AG20443 (cell line): ENCODE measurements at regions not wholly inside any gene's neighbourhood (a gene's known extent, or its start where the extent isn't known, plus 50 kb on each side); places are given as distances from the start of the nearest gene placed in this dataset.
A peak's percentile ranks its signal among the peaks of the same experiment; 100 is the strongest.
"Not testable (repeated sequence)": the region's sequence is repeated elsewhere in the genome, so short reads cannot be mapped to it uniquely, and the experiment has no call there.

Experiments
- DNase-seq: peaks from one replicate; pipeline ENCODE4 v3.0.0; 2012; ENCODE audit warnings: low spot score, mixed read lengths

- not testable (repeated sequence) for DNase-seq
Measured at GRCh38 chrX:45400951-45401725, 200.5 kb upstream of the DIPK2B start.

DNA sequence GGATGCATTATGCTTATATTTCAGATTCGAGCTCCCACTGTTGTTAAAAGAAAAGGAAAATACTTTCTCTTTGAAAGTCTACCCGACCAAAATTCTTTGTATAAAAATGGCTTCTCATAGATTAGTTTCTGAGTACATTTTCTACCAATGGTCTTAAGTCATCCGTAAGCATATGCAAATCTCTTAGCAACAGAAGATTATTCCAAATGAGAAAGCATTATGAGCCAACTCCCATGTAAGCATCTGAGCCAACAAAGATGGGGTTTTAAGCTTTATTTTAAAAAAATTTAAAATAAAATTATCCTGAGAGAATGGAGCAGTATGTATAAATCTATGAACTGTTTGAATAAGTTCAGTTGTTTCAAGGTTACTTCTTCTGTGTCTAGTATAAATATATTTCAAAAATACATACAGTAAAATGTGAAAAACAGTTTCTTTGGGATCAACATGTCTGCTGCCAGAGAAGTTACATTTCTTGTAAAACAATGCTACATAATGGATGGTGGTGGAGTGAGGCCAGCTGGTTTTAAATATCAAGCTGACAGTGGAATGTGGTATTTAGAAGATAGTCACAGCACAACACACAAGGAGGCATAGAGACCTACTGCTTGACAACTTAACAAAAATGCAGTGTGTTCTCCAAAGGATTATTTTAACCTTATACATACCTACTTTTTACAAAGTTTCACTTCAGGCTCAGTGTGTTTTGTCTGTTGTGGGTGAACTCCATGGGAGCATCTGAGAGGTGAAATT, 199.5 kb upstream of the DIPK2B start:
- DNase-seq, result peak; percentile 28

- DNase-seq, result no peak
Measured at GRCh38 chrX:45385757-45386156, 185.1 kb upstream of the DIPK2B start.

DNA sequence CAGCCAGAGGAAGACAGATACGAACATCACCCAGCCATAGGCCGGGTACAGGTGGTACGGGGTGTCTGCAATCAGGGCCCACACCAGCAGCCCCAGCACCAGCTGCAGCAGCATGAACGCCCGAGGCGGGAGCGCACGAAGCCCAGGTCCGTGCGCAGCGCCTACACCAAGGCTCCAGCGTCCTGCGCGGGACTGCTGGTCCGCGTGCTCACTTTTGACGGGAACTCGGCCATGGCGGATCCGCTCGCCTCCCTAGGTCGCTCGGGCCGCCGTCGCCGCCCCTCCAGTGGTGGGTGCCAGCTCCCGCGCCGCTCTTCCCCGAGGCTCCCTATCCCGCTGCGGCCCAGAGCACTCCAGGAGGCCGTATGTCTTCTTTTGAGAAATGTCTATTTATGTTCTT, 181.2 kb upstream of the DIPK2B start:
- DNase-seq, result no peak

- no peak for DNase-seq
Measured at GRCh38 chrX:45381366-45381765, 180.7 kb upstream of the DIPK2B start.

DNA sequence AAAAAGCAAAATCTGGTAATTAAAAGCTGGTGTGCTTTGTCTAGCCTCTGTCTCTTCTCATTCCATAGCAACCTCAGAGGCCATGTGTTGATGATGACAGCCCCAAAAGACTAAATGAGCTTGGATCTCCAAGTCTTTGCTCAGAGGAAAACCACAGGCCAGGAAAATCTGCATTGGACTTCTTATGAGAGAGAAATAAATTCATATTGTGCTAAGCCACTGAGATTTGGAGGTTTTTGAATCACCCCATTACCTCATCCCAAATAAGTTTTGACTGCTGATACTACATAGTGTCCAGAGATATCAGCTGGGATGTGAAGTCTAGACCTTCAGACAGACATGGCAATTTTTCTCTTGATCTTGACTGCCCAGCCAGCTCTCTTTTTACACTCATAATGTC, 178.6 kb upstream of the DIPK2B start:
- DNase-seq, result no peak

GRCh38 chrX:45372151-45372550, 171.5 kb upstream of the DIPK2B start:
- no peak for DNase-seq

GRCh38 chrX:45368705-45369104, 168.0 kb upstream of the DIPK2B start:
- DNase-seq, result no peak

- DNase-seq, result no peak
Measured at GRCh38 chrX:45363596-45363995, 162.9 kb upstream of the DIPK2B start.

DNA sequence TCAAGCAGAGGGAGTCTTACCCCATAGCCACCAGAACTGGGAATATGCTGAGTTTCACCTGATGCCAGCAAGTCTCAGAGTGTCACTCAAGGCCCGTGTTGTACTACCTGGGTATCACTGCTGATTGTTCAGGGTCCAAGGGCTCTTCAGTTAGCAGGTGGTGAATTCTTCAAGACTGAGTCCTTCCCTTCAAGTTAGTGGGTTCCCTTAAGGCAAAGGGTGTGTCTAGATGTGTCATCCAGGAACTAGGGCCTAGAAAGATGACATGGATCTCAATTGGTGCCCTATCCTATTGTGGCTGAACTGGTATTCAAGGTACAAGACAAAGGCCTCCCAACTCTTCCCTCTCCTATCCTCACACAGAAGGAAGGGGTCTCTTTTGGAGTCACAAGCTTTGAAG, 159.9 kb upstream of the DIPK2B start:
- DNase-seq, result no peak

- no peak for DNase-seq
Measured at GRCh38 chrX:45358392-45358791, 157.7 kb upstream of the DIPK2B start.

DNA sequence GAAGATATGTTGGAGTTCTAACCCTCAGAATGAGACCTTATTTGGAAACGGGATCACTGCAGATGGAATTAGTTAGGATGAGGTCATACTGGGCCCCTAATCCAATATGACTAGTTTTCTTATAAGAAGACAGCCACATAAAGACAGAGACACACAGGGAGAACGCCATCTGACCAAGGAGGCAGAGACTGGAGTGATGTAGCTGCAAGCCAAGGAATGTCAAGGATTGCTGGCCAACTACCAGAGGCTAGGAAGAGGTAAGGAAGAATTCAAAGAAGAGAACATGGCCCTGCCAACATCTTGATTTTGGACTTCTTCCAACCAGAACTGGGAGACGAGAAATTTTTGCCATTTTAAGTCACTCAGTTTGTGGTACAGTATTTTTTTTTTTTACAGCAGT, 152.8 kb upstream of the DIPK2B start:
- DNase-seq, result no peak

- DNase-seq, result peak; percentile 8
Measured at GRCh38 chrX:45352611-45353010, 151.9 kb upstream of the DIPK2B start.

GRCh38 chrX:45351478-45351877, 150.8 kb upstream of the DIPK2B start:
- DNase-seq, result peak; percentile 29

GRCh38 chrX:45348296-45348695, 147.6 kb upstream of the DIPK2B start:
- DNase-seq, result no peak

DNA sequence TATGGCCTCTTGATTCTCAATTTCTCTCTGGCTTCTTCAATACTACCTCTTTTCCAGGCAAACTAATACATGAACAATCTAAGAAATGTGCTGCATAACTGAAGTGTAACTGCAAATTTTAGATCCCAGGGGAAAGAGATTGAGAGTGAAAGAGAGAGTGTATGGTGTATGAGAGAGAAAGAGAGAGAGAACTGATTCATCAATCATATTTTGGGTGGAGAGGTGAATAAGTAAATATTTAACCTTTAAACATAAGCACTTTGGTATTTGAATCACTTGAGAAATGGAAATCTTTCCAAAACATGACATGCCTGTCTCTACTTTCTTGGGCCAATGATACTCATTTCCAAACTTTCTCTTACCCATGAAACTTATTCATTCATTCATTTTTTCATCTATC, 147.2 kb upstream of the DIPK2B start:
- no peak for DNase-seq

- DNase-seq, result peak; percentile 16
Measured at GRCh38 chrX:45344594-45344993, 143.9 kb upstream of the DIPK2B start.

GRCh38 chrX:45329217-45329616, 128.5 kb upstream of the DIPK2B start:
- no peak for DNase-seq

GRCh38 chrX:45324941-45325340, 124.3 kb upstream of the DIPK2B start:
- DNase-seq, result no peak

DNA sequence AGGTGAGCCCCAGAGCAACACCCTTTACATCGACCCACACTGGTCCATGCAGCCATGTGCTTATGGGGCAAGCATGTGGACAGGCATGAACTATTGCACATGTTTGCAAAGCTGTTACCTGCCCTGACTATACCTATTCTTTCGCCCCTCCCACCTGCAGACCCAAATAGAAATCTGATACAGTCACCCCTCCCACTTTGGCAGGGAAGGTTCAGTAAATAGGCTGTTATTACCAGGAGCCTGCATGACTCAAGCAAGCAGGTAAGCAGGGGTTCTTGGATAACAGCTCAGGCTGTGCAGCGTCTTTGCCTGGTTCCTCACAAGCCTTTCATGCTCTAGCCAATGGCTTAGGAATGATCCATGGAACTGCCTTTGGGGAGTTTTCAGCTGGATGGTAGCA, 122.7 kb upstream of the DIPK2B start:
- no peak for DNase-seq

DNA sequence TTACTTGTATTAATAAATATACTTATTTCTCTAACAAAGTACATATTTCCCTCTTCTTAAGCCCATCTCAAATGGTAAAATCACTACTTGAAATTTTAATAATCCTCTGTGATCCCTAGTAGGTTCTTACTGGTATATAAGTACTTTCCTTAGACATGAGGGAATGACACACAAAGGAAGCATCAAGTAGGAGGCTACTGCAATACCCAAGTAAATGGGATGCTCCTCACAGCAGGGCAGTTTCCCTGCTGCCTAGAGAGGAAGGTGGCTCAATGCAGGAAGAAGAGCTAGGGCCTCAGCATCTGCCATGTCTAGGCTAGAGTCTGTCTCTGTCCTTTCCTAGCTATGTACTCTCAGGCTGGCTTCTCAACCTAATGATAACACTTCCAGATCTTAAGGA, 122.1 kb upstream of the DIPK2B start:
- no peak for DNase-seq

- peak; percentile 59 for DNase-seq
Measured at GRCh38 chrX:45322382-45322781, 121.7 kb upstream of the DIPK2B start.

- DNase-seq, result no peak
Measured at GRCh38 chrX:45320191-45320590, 119.5 kb upstream of the DIPK2B start.

- DNase-seq, result no peak
Measured at GRCh38 chrX:45309801-45310200, 109.1 kb upstream of the DIPK2B start.
